GM12878 (cell line): ENCODE measurements at regions not wholly inside any gene's neighbourhood (a gene's known extent, or its start where the extent isn't known, plus 50 kb on each side); places are given as distances from the start of the nearest gene placed in this dataset.

Source experiments
- BHLHE40 ChIP-seq, 2 experiments: fragments of 450-650 bp in 1 of 2; IDR thresholded peaks; 2 replicates each; pipeline ENCODE4 v1.6.1; 2011 to 2017; ENCODE audit warnings: low read depth in 2 of 2, borderline replicate concordance in 1 of 2, improper control_type of control experiment in 1 of 2, low read length in 1 of 2, mild to moderate bottlenecking in 1 of 2
- CTCF ChIP-seq, 3 experiments: IDR thresholded peaks in 2 of 3; conservative IDR thresholded peaks in 1 of 3; 2 replicates each; pipeline ENCODE4 v1.5.1; 2011; ENCODE audit warnings: low read depth in 3 of 3, low read length in 3 of 3, mild to moderate bottlenecking in 3 of 3, control low read depth in 2 of 3, moderate library complexity in 2 of 3, inconsistent platforms in 1 of 3, mixed read lengths in 1 of 3; ENCODE audit not compliant: control insufficient read depth in 2 of 3, insufficient read depth in 1 of 3; ENCODE audit errors: extremely low read depth in 1 of 3
- EP300 ChIP-seq, 2 experiments: fragments of 150-350 bp in 1 of 2; IDR thresholded peaks; 2 replicates each; pipeline ENCODE4 v1.6.1; 2011 to 2012; ENCODE audit warnings: low read depth in 2 of 2, low read length in 2 of 2, borderline replicate concordance in 1 of 2, improper control_type of control experiment in 1 of 2, inconsistent platforms in 1 of 2; ENCODE audit not compliant: control insufficient read depth in 1 of 2
- EZH2 ChIP-seq: IDR thresholded peaks from 2 replicates; pipeline ENCODE4 v1.6.1; 2012; ENCODE audit warnings: low read depth, mild to moderate bottlenecking, control low read depth, inconsistent platforms, low read length, borderline replicate concordance; ENCODE audit not compliant: control insufficient read depth
- POLR2A ChIP-seq: IDR thresholded peaks from 2 replicates; pipeline ENCODE4 v1.6.1; 2011; ENCODE audit warnings: low read depth, mild to moderate bottlenecking, low read length
- POLR2AphosphoS5 ChIP-seq: IDR thresholded peaks from 2 replicates; pipeline ENCODE4 v1.6.1; 2011; ENCODE audit warnings: mild to moderate bottlenecking, low read length, inconsistent platforms
- RAD21 ChIP-seq: IDR thresholded peaks from 2 replicates; pipeline ENCODE4 v1.6.1; 2011; ENCODE audit warnings: mild to moderate bottlenecking, low read depth, low read length, moderate library complexity; ENCODE audit not compliant: insufficient read depth
- TAF1 ChIP-seq: IDR thresholded peaks from 2 replicates; pipeline ENCODE4 v1.6.1; 2011; ENCODE audit warnings: mild to moderate bottlenecking, low read depth, low read length, borderline replicate concordance
- ZNF207 ChIP-seq: fragments of 450-650 bp; IDR thresholded peaks from 2 replicates; pipeline ENCODE4 v1.6.1; 2014; ENCODE audit warnings: antibody characterized with exemption, mild to moderate bottlenecking, borderline replicate concordance
- ZNF274 ChIP-seq: IDR thresholded peaks from one replicate; pipeline ENCODE4 v1.8.0; 2011; ENCODE audit not compliant: insufficient read length, insufficient read depth

- TF ChIP-seq BHLHE40 (IDR thresholded peaks at IDR 0.05; ENCODE audit: borderline replicate concordance in 1 of 2, low read depth in 2 of 2, low read length in 1 of 2) = no peak
- TF ChIP-seq ZNF207 = no peak
- no peak for TF ChIP-seq CTCF (IDR thresholded peaks at IDR 0.05 in 2 of 3, conservative IDR thresholded peaks at IDR 0.05 in 1 of 3; ENCODE audit: control insufficient read depth in 2 of 3, extremely low read depth in 1 of 3, insufficient read depth in 1 of 3, low read depth in 3 of 3, low read length in 3 of 3)
- TF ChIP-seq EZH2 = no peak
- TF ChIP-seq POLR2A = no peak
- TF ChIP-seq POLR2AphosphoS5 = no peak
- TF ChIP-seq ZNF274 = no peak
- TF ChIP-seq RAD21 = no peak
- no peak for TF ChIP-seq TAF1
- no peak for TF ChIP-seq EP300 (IDR thresholded peaks at IDR 0.05; ENCODE audit: borderline replicate concordance in 1 of 2, control insufficient read depth in 1 of 2, low read depth in 2 of 2, low read length in 2 of 2)
Observed at GRCh38 chr11:25886036-25886435, 445.9 kb upstream of the ANO3 start.
